ENCODE measurements at regions not wholly inside any gene's neighbourhood (a gene's known extent, or its start where the extent isn't known, plus 50 kb on each side); places are given as distances from the start of the nearest gene placed in this dataset.

DNA sequence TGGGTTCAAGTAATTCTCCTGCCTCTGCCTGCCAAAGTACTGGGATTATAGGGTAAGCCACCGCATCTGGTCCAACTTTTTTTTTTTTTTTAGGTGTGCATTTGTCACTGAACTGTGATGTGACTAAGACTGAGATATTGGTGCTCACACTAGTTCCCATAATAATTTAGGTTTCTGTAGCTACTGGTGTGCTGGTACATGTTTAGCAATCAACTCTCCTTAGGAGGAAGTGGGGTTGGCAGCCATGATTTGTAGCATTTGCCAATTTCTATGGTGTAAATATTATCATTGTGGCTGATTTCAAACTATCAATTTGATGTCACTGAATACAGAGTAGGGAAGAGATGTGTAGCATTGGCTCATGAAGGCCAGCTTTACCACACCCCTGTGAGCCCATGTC lies 372.7 kb downstream of the EDEM1 start:
- Histone ChIP-seq H3K9me3 (ENCODE audit: control insufficient read depth in 2 of 3, low read length in 3 of 3) (no peaks in the 10 kb centered on the region), H3K4me3 (ENCODE audit: low read length) (no peak overlapping the region), H3K36me3 (ENCODE audit: control insufficient read depth in 2 of 3, insufficient read depth in 3 of 3, low read length in 3 of 3) (no peaks in the 10 kb centered on the region), H3K27ac (ENCODE audit: low read depth, low read length) (no peak overlapping the region), H3K4me1 (ENCODE audit: control insufficient read depth in 2 of 2, insufficient read depth in 2 of 2, low read length in 2 of 2) (no peaks in the 10 kb centered on the region), H3K27me3 (ENCODE audit: control insufficient read depth in 2 of 2, insufficient read depth in 2 of 2, low read length in 2 of 2) (no peaks in the 10 kb centered on the region)
- ChIA-PET CTCF (no interaction called here), POLR2A (no interaction called here)
- intact Hi-C loops (cut with micrococcal nuclease), result no loop called here
- no peak for ATAC-seq
- Mint-ChIP-seq H3K4me3 (no peak overlapping the region), H3K27me3 (peaks cover 0 to 7% (median 0%) of the 10 kb centered on the region in 5 donors), H3K9me3 (peaks cover 0 to 2% (median 0%) of the 10 kb centered on the region in 11 donors), H3K4me1 (no peaks in the 10 kb centered on the region), H3K27ac (no peak overlapping the region), H3K36me3 (no peaks in the 10 kb centered on the region)
- no peak for DNase-seq

DNA sequence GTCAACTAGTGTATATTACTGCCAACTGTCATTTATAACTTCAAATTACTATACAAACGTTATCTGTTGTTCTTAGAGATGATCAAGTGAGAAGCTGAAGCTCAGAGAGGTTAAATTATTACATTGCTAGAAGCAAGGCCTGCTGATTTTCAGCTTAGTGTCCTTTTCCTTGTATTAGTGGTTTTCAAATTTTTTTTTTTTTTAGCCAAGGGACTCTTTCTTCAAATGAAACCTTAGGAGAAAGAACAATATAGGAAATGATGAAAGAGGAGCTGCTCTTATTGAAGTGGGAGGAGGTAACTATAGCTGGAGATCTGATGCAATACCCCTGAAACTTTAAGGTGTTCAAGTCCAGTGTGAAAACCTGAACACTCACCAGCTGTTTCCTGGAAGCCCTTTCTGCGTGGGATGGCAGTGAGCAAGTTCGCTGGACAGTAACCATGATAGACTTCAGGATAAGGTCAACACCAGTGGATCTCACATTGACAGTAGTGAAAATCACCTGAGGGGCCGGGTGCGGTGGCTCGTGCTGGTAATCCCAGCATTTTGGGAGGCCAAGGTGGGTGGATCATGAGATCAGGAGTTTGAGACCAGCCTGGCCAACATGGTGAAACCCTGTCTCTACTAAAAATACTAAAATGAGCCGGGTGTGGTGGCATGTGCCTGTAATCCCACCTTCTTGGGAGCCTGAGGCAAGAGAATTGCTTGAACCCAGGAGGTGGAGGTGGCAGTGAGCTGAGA lies 376.2 kb downstream of the EDEM1 start:
- peaks cover 0 to 18% (median 5%) of the 10 kb centered on the region in 5 donors for H3K27me3 Mint-ChIP-seq
- DNase-seq, result no peak
- Histone ChIP-seq H3K9me3 (ENCODE audit: control insufficient read depth in 2 of 3, low read length in 3 of 3) (no peaks in the 10 kb centered on the region), H3K4me1 (ENCODE audit: control insufficient read depth in 2 of 2, insufficient read depth in 2 of 2, low read length in 2 of 2) (no peaks in the 10 kb centered on the region), H3K27me3 (ENCODE audit: control insufficient read depth in 2 of 2, insufficient read depth in 2 of 2, low read length in 2 of 2) (no peaks in the 10 kb centered on the region), H3K4me3 (ENCODE audit: low read length) (no peak overlapping the region), H3K36me3 (ENCODE audit: control insufficient read depth in 2 of 3, insufficient read depth in 3 of 3, low read length in 3 of 3) (no peaks in the 10 kb centered on the region), H3K27ac (ENCODE audit: low read depth, low read length) (no peak overlapping the region)
- intact Hi-C loops (cut with micrococcal nuclease), result no loop called here
- no peaks in the 10 kb centered on the region for H3K36me3 Mint-ChIP-seq
- POLR2A ChIA-PET, result no interaction called here
- H3K4me3 Mint-ChIP-seq, result no peak overlapping the region
- H3K4me1 Mint-ChIP-seq, result no peaks in the 10 kb centered on the region
- no peak for ATAC-seq
- H3K27ac Mint-ChIP-seq, result no peak overlapping the region
- CTCF ChIA-PET, result no interaction called here
- peaks cover 0 to 10% (median 3%) of the 10 kb centered on the region in 11 donors for H3K9me3 Mint-ChIP-seq

DNA sequence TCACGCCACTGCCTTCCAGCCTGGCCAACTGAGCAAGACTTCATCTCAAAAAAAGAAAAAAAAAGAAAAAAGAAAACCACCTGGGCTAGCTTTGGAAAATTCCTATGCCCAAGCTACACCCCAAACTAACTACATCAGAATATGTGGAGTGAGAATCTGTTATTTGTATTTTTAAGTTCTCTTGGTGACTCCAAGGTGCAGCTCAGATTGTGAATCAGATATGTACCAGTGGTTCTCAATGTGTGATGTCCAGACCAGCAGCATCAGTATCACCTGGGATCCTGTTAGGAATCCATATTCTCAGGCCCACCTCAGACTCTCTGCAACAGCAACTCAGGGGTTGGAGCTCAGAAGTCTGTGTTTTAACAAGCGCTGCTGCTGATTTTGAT lies 376.8 kb downstream of the EDEM1 start:
- ChIA-PET CTCF (no interaction called here), POLR2A (no interaction called here)
- no peak for ATAC-seq
- DNase-seq, result no peak
- H3K4me3 Mint-ChIP-seq, result no peak overlapping the region
- H3K4me1 Mint-ChIP-seq, result no peaks in the 10 kb centered on the region
- H3K9me3 ChIP-seq (ENCODE audit: control insufficient read depth in 2 of 3, low read length in 3 of 3), result no peaks in the 10 kb centered on the region
- peaks cover 0 to 18% (median 5%) of the 10 kb centered on the region in 5 donors for H3K27me3 Mint-ChIP-seq
- H3K36me3 ChIP-seq (ENCODE audit: control insufficient read depth in 2 of 3, insufficient read depth in 3 of 3, low read length in 3 of 3), result no peaks in the 10 kb centered on the region
- intact Hi-C loops (cut with micrococcal nuclease), result no loop called here
- no peaks in the 10 kb centered on the region for H3K36me3 Mint-ChIP-seq
- H3K4me3 ChIP-seq (ENCODE audit: low read length), result no peak overlapping the region
- H3K4me1 ChIP-seq (ENCODE audit: control insufficient read depth in 2 of 2, insufficient read depth in 2 of 2, low read length in 2 of 2), result no peaks in the 10 kb centered on the region
- no peaks in the 10 kb centered on the region for H3K27me3 ChIP-seq (ENCODE audit: control insufficient read depth in 2 of 2, insufficient read depth in 2 of 2, low read length in 2 of 2)
- H3K27ac ChIP-seq (ENCODE audit: low read depth, low read length), result no peak overlapping the region
- no peak overlapping the region for H3K27ac Mint-ChIP-seq
- H3K9me3 Mint-ChIP-seq, result peaks cover 0 to 10% (median 3%) of the 10 kb centered on the region in 11 donors

DNA sequence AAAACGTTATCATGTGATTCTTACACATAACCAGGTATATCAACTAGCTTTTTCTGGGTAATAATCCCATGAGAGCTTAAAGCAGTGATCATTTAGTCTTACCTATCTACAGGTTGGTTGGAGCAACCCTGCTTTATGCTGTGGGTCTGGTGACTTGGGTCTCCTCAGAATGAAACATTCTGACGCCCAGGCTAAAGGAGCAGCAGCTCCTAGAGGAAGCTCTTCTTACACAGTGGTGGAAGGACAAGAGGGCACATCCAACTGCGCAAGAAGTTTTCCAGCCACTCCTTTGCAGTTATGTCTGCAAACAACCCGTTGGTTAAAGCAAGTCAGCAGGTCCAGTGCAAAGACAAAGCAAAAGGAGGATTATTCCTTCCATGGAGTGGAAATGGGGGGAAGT lies 377.5 kb downstream of the EDEM1 start:
- H3K36me3 Mint-ChIP-seq, result no peaks in the 10 kb centered on the region
- CTCF ChIA-PET, result no interaction called here
- POLR2A ChIA-PET, result no interaction called here
- H3K27ac Mint-ChIP-seq, result no peak overlapping the region
- no peak overlapping the region for H3K4me3 Mint-ChIP-seq
- intact Hi-C loops (cut with micrococcal nuclease), result no loop called here
- Histone ChIP-seq H3K9me3 (ENCODE audit: control insufficient read depth in 2 of 3, low read length in 3 of 3) (no peaks in the 10 kb centered on the region), H3K36me3 (ENCODE audit: control insufficient read depth in 2 of 3, insufficient read depth in 3 of 3, low read length in 3 of 3) (no peaks in the 10 kb centered on the region), H3K4me1 (ENCODE audit: control insufficient read depth in 2 of 2, insufficient read depth in 2 of 2, low read length in 2 of 2) (no peaks in the 10 kb centered on the region), H3K4me3 (ENCODE audit: low read length) (no peak overlapping the region), H3K27ac (ENCODE audit: low read depth, low read length) (no peak overlapping the region), H3K27me3 (ENCODE audit: control insufficient read depth in 2 of 2, insufficient read depth in 2 of 2, low read length in 2 of 2) (no peaks in the 10 kb centered on the region)
- ATAC-seq (no peak), DNase-seq (no peak)
- H3K4me1 Mint-ChIP-seq, result no peaks in the 10 kb centered on the region
- peaks cover 0 to 10% (median 3%) of the 10 kb centered on the region in 11 donors for H3K9me3 Mint-ChIP-seq
- H3K27me3 Mint-ChIP-seq, result peaks cover 0 to 18% (median 5%) of the 10 kb centered on the region in 5 donors

DNA sequence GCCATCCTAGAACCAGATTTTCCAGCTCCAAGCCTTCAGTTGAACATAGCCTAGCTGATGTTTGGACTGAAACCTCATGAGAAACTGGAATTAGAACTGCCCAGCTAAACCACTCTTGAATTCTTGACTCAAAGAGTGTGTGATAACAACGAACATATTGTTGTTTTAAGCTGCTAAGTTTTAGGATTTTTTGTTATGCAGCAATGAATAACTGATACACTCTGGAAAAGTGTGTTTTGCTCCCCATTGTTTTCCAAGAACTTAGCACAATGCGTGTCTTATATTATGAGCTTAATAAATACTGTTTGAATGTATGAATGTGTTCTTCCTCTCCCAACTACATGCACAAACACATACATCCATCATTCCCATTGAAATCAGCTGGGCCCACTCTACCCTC lies 379.6 kb downstream of the EDEM1 start:
- no peaks in the 10 kb centered on the region for H3K9me3 ChIP-seq (ENCODE audit: control insufficient read depth in 2 of 3, low read length in 3 of 3)
- Mint-ChIP-seq H3K27me3 (peaks cover 0 to 18% (median 5%) of the 10 kb centered on the region in 5 donors), H3K4me3 (no peak overlapping the region), H3K36me3 (no peaks in the 10 kb centered on the region), H3K4me1 (no peaks in the 10 kb centered on the region), H3K27ac (no peak overlapping the region), H3K9me3 (peaks cover 0 to 10% (median 3%) of the 10 kb centered on the region in 11 donors)
- no peaks in the 10 kb centered on the region for H3K27me3 ChIP-seq (ENCODE audit: control insufficient read depth in 2 of 2, insufficient read depth in 2 of 2, low read length in 2 of 2)
- no peak for DNase-seq
- intact Hi-C loops (cut with micrococcal nuclease), result no loop called here
- H3K4me1 ChIP-seq (ENCODE audit: control insufficient read depth in 2 of 2, insufficient read depth in 2 of 2, low read length in 2 of 2), result no peaks in the 10 kb centered on the region
- no peak for ATAC-seq
- POLR2A ChIA-PET, result no interaction called here
- H3K36me3 ChIP-seq (ENCODE audit: control insufficient read depth in 2 of 3, insufficient read depth in 3 of 3, low read length in 3 of 3), result no peaks in the 10 kb centered on the region
- H3K4me3 ChIP-seq (ENCODE audit: low read length), result no peak overlapping the region
- no peak overlapping the region for H3K27ac ChIP-seq (ENCODE audit: low read depth, low read length)
- CTCF ChIA-PET, result no interaction called here

DNA sequence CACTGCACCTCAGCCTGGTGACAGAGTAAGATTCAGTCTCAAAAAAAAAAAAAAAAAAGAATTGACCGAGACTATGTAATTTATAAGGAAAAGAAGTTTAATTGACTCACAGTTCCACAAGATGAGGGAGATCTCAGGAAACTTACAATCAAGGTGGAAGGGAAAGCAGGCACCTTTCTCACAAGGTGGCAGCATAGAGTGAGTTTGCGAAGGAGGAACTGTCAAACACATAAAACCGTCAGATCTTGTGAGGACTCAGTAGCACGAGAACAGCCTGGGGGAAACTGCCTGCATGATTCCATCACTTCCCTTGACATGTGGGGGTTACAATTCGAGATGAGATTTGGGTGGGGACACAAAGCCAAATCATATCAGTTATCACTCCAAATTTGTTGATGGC lies 380.9 kb downstream of the EDEM1 start:
- Histone ChIP-seq H3K9me3 (ENCODE audit: control insufficient read depth in 2 of 3, low read length in 3 of 3) (no peaks in the 10 kb centered on the region), H3K36me3 (ENCODE audit: control insufficient read depth in 2 of 3, insufficient read depth in 3 of 3, low read length in 3 of 3) (no peaks in the 10 kb centered on the region), H3K4me3 (ENCODE audit: low read length) (no peak overlapping the region), H3K27ac (ENCODE audit: low read depth, low read length) (no peak overlapping the region), H3K27me3 (ENCODE audit: control insufficient read depth in 2 of 2, insufficient read depth in 2 of 2, low read length in 2 of 2) (no peaks in the 10 kb centered on the region), H3K4me1 (ENCODE audit: control insufficient read depth in 2 of 2, insufficient read depth in 2 of 2, low read length in 2 of 2) (no peaks in the 10 kb centered on the region)
- no peak for DNase-seq
- CTCF ChIA-PET, result no interaction called here
- H3K27ac Mint-ChIP-seq, result no peak overlapping the region
- POLR2A ChIA-PET, result no interaction called here
- no peaks in the 10 kb centered on the region for H3K36me3 Mint-ChIP-seq
- intact Hi-C loops (cut with micrococcal nuclease), result no loop called here
- H3K9me3 Mint-ChIP-seq, result peaks cover 0 to 10% (median 3%) of the 10 kb centered on the region in 11 donors
- no peak overlapping the region for H3K4me3 Mint-ChIP-seq
- H3K27me3 Mint-ChIP-seq, result peaks cover 0 to 18% (median 5%) of the 10 kb centered on the region in 5 donors
- H3K4me1 Mint-ChIP-seq, result no peaks in the 10 kb centered on the region
- ATAC-seq, result no peak

DNA sequence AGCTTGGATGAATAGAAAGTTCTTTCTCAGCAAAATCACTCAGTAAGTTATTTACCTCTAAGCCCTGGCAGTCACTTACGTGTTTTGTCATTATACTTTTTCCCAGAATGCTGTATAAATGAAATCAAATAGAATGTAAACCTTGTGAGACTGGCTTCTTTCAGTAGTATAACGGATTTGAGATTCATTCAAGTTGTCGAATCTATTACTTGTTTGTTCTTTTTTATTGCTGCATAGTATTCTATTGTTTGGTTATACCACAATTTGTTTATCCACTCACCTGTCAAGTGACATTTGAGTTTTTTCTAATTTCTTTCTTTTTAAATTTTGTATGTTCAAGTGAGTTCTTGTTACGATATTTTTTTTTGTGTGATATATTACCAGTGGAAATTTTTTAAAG lies 381.6 kb downstream of the EDEM1 start:
- no peaks in the 10 kb centered on the region for H3K4me1 Mint-ChIP-seq
- H3K4me3 ChIP-seq (ENCODE audit: low read length), result no peak overlapping the region
- peaks cover 0 to 18% (median 5%) of the 10 kb centered on the region in 5 donors for H3K27me3 Mint-ChIP-seq
- H3K4me3 Mint-ChIP-seq, result no peak overlapping the region
- no peaks in the 10 kb centered on the region for H3K36me3 Mint-ChIP-seq
- H3K36me3 ChIP-seq (ENCODE audit: control insufficient read depth in 2 of 3, insufficient read depth in 3 of 3, low read length in 3 of 3), result no peaks in the 10 kb centered on the region
- DNase-seq, result no peak
- intact Hi-C loops (cut with micrococcal nuclease), result no loop called here
- ChIA-PET CTCF (no interaction called here), POLR2A (no interaction called here)
- no peaks in the 10 kb centered on the region for H3K27me3 ChIP-seq (ENCODE audit: control insufficient read depth in 2 of 2, insufficient read depth in 2 of 2, low read length in 2 of 2)
- no peaks in the 10 kb centered on the region for H3K4me1 ChIP-seq (ENCODE audit: control insufficient read depth in 2 of 2, insufficient read depth in 2 of 2, low read length in 2 of 2)
- ATAC-seq, result no peak
- no peaks in the 10 kb centered on the region for H3K9me3 ChIP-seq (ENCODE audit: control insufficient read depth in 2 of 3, low read length in 3 of 3)
- H3K27ac ChIP-seq (ENCODE audit: low read depth, low read length), result no peak overlapping the region
- H3K27ac Mint-ChIP-seq, result no peak overlapping the region
- H3K9me3 Mint-ChIP-seq, result peaks cover 0 to 10% (median 3%) of the 10 kb centered on the region in 11 donors

Measured in naive thymus-derived CD4-positive, alpha-beta T cell (primary cell).